MCF 10A (cell line): ENCODE measurements at regions not wholly inside any gene's neighbourhood (a gene's known extent, or its start where the extent isn't known, plus 50 kb on each side); places are given as distances from the start of the nearest gene placed in this dataset.

Experiments
- BruUV-seq: library from RNA; stranded (reverse); fragments of 400-500 nt; replicated peaks from 2 replicates; lab custom pipeline; 2021; lab: Mats Ljungman, UMichigan
- CTCF ChIA-PET: fragments of 300-600 bp; sonication (Branson Sonifier 250); formaldehyde crosslinking; extraction: SDS; loops from one replicate; lab custom pipeline; 2021; ENCODE audit warnings: antibody characterized with exemption, inconsistent platforms; lab: Yijun Ruan, JAX
- POLR2A ChIA-PET: fragments of 300-600, 350-650 bp; sonication (Branson Sonifier 250); formaldehyde crosslinking; extraction: SDS; loops from one replicate; lab custom pipeline; 2020; ENCODE audit warnings: antibody characterized with exemption, inconsistent platforms; lab: Yijun Ruan, JAX
- DNase-seq: peaks from one replicate; pipeline ENCODE4 v3.0.0-alpha.2; 2018; ENCODE audit not compliant: unreplicated experiment
- H3K27ac Mint-ChIP-seq: one replicate; pipeline ENCODE4 v1.8.0; 2022; ENCODE audit warnings: mild to moderate bottlenecking, low read depth, mixed read lengths; ENCODE audit not compliant: unreplicated experiment
- H3K27me3 Mint-ChIP-seq: one replicate; pipeline ENCODE4 v1.8.0; 2022; ENCODE audit warnings: mixed read lengths; ENCODE audit not compliant: insufficient read depth, unreplicated experiment
- H3K36me3 Mint-ChIP-seq: one replicate; pipeline ENCODE4 v1.8.0; 2022; ENCODE audit warnings: mild to moderate bottlenecking, moderate library complexity, mixed read lengths; ENCODE audit not compliant: insufficient read depth, unreplicated experiment
- H3K4me1 Mint-ChIP-seq: one replicate; pipeline ENCODE4 v1.8.0; 2022; ENCODE audit warnings: mixed read lengths; ENCODE audit not compliant: insufficient read depth, unreplicated experiment
- H3K4me3 Mint-ChIP-seq: one replicate; pipeline ENCODE4 v1.8.0; 2022; ENCODE audit warnings: mild to moderate bottlenecking, moderate library complexity, mixed read lengths; ENCODE audit not compliant: unreplicated experiment
- H3K9me3 Mint-ChIP-seq: one replicate; pipeline ENCODE4 v1.8.0; 2022; ENCODE audit warnings: mixed read lengths; ENCODE audit not compliant: unreplicated experiment
- CTCF ChIP-seq: fragments of 200-600 bp; IDR thresholded peaks from one replicate; pipeline ENCODE4 v1.8.0; 2022; ENCODE audit warnings: antibody characterized with exemption, mild to moderate bottlenecking; ENCODE audit not compliant: unreplicated experiment
- intact Hi-C: fragments of 100-400 bp; cut with micrococcal nuclease; formaldehyde crosslinking; loops from 2 replicates; pipeline ENCODE4 v1.14.1; 2022

- ChIA-PET CTCF (interaction anchor here (0.7 kb wide), 1 partner anchor 20 kb away, joined by 4 read pairs; no protein-coding TSS in a partner anchor), POLR2A (no interaction called here)
- DNase-seq = no peak
- no TSS peak for BruUV-seq
- intact Hi-C loops = no loop called here
- Mint-ChIP-seq H3K4me1 (peaks cover 8% of the 10 kb centered on the region), H3K4me3 (no peak overlapping the region), H3K9me3 (no peaks in the 10 kb centered on the region), H3K36me3 (no peaks in the 10 kb centered on the region), H3K27ac (no peak overlapping the region), H3K27me3 (no peaks in the 10 kb centered on the region)
- no peak for TF ChIP-seq CTCF
Observed at GRCh38 chr3:81439108-81439507, 322.3 kb downstream of the GBE1 start.

- CTCF ChIA-PET = no interaction called here
- no TSS peak for BruUV-seq
- no peak for TF ChIP-seq CTCF
Observed at GRCh38 chr3:81437683-81438082, 323.8 kb downstream of the GBE1 start.

GRCh38 chr3:81436182-81436581, 325.3 kb downstream of the GBE1 start:
- no peaks in the 10 kb centered on the region for H3K27me3 Mint-ChIP-seq
- ChIA-PET POLR2A (interaction anchor here (1.3 kb wide), 1 partner anchor 9 kb away, joined by 3 read pairs; no protein-coding TSS in a partner anchor), CTCF (no interaction called here)
- no peaks in the 10 kb centered on the region for H3K9me3 Mint-ChIP-seq
- DNase-seq = no peak
- BruUV-seq = no TSS peak
- no peaks in the 10 kb centered on the region for H3K4me1 Mint-ChIP-seq
- intact Hi-C loops = no loop called here
- H3K36me3 Mint-ChIP-seq = no peaks in the 10 kb centered on the region
- no peak for TF ChIP-seq CTCF
- no peak overlapping the region for H3K4me3 Mint-ChIP-seq
- no peak overlapping the region for H3K27ac Mint-ChIP-seq

More at GRCh38 chr3:81437683-81438082, 323.8 kb downstream of the GBE1 start:
- Mint-ChIP-seq H3K9me3 (no peaks in the 10 kb centered on the region), H3K27ac (no peak overlapping the region), H3K36me3 (no peaks in the 10 kb centered on the region), H3K4me1 (no peaks in the 10 kb centered on the region), H3K4me3 (no peak overlapping the region), H3K27me3 (no peaks in the 10 kb centered on the region)
- POLR2A ChIA-PET = interaction anchor here (0.6 to 0.9 kb wide), 2 partner anchors 9 to 64 kb away, joined by 3 read pairs; no protein-coding TSS in a partner anchor
- intact Hi-C loops = no loop called here
- DNase-seq = no peak

GRCh38 chr3:81435050-81435449, 326.4 kb downstream of the GBE1 start:
- no peak for TF ChIP-seq CTCF
- no TSS peak for BruUV-seq
- no peak for DNase-seq
- Mint-ChIP-seq H3K4me3 (no peak overlapping the region), H3K4me1 (no peaks in the 10 kb centered on the region), H3K27ac (no peak overlapping the region), H3K9me3 (no peaks in the 10 kb centered on the region), H3K36me3 (no peaks in the 10 kb centered on the region), H3K27me3 (no peaks in the 10 kb centered on the region)
- CTCF ChIA-PET = no interaction called here
- POLR2A ChIA-PET = no interaction called here
- intact Hi-C loops = no loop called here
